ENCODE measurements at regions not wholly inside any gene's neighbourhood (a gene's known extent, or its start where the extent isn't known, plus 50 kb on each side); places are given as distances from the start of the nearest gene placed in this dataset.

- H3K27ac Mint-ChIP-seq (ENCODE audit: unreplicated experiment) = no peak overlapping the region
- no peaks in the 10 kb centered on the region for H3K4me1 Mint-ChIP-seq (ENCODE audit: low read depth, unreplicated experiment)
- H3K27me3 Mint-ChIP-seq (ENCODE audit: unreplicated experiment) = no peaks in the 10 kb centered on the region
- no peaks in the 10 kb centered on the region for H3K36me3 Mint-ChIP-seq (ENCODE audit: unreplicated experiment)
- no peak for DNase-seq
- TF ChIP-seq, protein P1, sequence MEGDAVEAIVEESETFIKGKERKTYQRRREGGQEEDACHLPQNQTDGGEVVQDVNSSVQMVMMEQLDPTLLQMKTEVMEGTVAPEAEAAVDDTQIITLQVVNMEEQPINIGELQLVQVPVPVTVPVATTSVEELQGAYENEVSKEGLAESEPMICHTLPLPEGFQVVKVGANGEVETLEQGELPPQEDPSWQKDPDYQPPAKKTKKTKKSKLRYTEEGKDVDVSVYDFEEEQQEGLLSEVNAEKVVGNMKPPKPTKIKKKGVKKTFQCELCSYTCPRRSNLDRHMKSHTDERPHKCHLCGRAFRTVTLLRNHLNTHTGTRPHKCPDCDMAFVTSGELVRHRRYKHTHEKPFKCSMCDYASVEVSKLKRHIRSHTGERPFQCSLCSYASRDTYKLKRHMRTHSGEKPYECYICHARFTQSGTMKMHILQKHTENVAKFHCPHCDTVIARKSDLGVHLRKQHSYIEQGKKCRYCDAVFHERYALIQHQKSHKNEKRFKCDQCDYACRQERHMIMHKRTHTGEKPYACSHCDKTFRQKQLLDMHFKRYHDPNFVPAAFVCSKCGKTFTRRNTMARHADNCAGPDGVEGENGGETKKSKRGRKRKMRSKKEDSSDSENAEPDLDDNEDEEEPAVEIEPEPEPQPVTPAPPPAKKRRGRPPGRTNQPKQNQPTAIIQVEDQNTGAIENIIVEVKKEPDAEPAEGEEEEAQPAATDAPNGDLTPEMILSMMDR (IDR thresholded peaks at IDR 0.05; ENCODE audit: partially characterized antibody, unreplicated experiment) = no peak
- H3K4me3 Mint-ChIP-seq (ENCODE audit: unreplicated experiment) = no peak overlapping the region
- no peaks in the 10 kb centered on the region for H3K9me3 Mint-ChIP-seq (ENCODE audit: unreplicated experiment)
Observed at GRCh38 chr2:223227338-223227737, 175.3 kb downstream of the KCNE4 start.

- Mint-ChIP-seq H3K27ac (ENCODE audit: unreplicated experiment) (no peak overlapping the region), H3K36me3 (ENCODE audit: unreplicated experiment) (no peaks in the 10 kb centered on the region), H3K27me3 (ENCODE audit: unreplicated experiment) (no peaks in the 10 kb centered on the region), H3K4me3 (ENCODE audit: unreplicated experiment) (no peak overlapping the region), H3K9me3 (ENCODE audit: unreplicated experiment) (no peaks in the 10 kb centered on the region), H3K4me1 (ENCODE audit: low read depth, unreplicated experiment) (no peaks in the 10 kb centered on the region)
- TF ChIP-seq, protein P1 (IDR thresholded peaks at IDR 0.05; ENCODE audit: partially characterized antibody, unreplicated experiment) = no peak
- no peak for DNase-seq
Observed at GRCh38 chr2:223228871-223229270, 176.9 kb downstream of the KCNE4 start.

DNA sequence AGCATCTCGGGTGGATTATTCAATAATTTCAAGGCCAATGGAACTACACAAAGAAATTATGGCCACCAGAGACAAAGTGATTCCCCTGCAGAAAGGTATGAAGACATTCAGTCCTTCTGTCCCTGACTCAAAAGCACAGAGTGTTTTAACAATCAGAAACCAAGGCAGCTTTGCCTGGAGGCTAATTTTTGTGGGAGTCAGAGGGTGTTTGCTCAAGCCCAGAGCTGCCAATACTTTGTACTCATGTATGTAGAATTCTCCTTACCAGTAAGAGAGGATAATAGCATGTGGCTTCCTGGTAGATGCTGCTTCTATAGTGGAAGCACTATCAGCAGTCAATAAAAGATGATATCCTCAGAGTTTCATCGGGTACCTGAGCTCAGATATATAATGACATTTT lies 178.4 kb downstream of the KCNE4 start:
- Mint-ChIP-seq H3K4me1 (ENCODE audit: low read depth, unreplicated experiment) (no peaks in the 10 kb centered on the region), H3K9me3 (ENCODE audit: unreplicated experiment) (no peaks in the 10 kb centered on the region), H3K4me3 (ENCODE audit: unreplicated experiment) (no peak overlapping the region), H3K36me3 (ENCODE audit: unreplicated experiment) (no peaks in the 10 kb centered on the region), H3K27ac (ENCODE audit: unreplicated experiment) (no peak overlapping the region), H3K27me3 (ENCODE audit: unreplicated experiment) (no peaks in the 10 kb centered on the region)
- DNase-seq = no peak
- TF ChIP-seq, protein P1 (IDR thresholded peaks at IDR 0.05; ENCODE audit: partially characterized antibody, unreplicated experiment) = no peak

- H3K9me3 Mint-ChIP-seq (ENCODE audit: unreplicated experiment) = no peaks in the 10 kb centered on the region
Observed at GRCh38 chr2:223232285-223232684, 180.3 kb downstream of the KCNE4 start.

DNA sequence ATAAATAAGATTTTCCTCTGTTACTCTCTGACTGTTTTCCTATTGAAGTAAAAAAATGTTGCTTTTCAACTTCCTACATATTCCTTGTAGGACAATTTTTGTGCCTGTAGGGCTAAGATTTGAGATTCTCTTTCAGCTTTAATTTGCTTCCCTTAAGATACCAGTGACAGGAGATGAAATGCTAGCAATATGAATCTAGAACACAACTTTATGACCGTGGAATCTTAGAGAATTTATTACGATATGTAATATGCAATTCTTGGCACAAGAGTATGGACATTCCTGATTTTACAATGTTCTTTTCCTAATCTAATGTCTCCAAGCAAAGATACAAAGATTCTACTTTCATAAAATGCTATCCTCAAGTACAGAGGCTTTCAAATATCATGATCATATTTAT lies 180.9 kb downstream of the KCNE4 start:
- Mint-ChIP-seq H3K4me1 (ENCODE audit: low read depth, unreplicated experiment) (no peaks in the 10 kb centered on the region), H3K36me3 (ENCODE audit: unreplicated experiment) (no peaks in the 10 kb centered on the region), H3K4me3 (ENCODE audit: unreplicated experiment) (no peak overlapping the region), H3K27ac (ENCODE audit: unreplicated experiment) (no peak overlapping the region), H3K27me3 (ENCODE audit: unreplicated experiment) (no peaks in the 10 kb centered on the region), H3K9me3 (ENCODE audit: unreplicated experiment) (no peaks in the 10 kb centered on the region)
- TF ChIP-seq, protein P1 (IDR thresholded peaks at IDR 0.05; ENCODE audit: partially characterized antibody, unreplicated experiment) = no peak
- no peak for DNase-seq

More at GRCh38 chr2:223232285-223232684, 180.3 kb downstream of the KCNE4 start:
- Mint-ChIP-seq H3K27ac (ENCODE audit: unreplicated experiment) (no peak overlapping the region), H3K4me1 (ENCODE audit: low read depth, unreplicated experiment) (no peaks in the 10 kb centered on the region), H3K4me3 (ENCODE audit: unreplicated experiment) (no peak overlapping the region), H3K27me3 (ENCODE audit: unreplicated experiment) (no peaks in the 10 kb centered on the region), H3K36me3 (ENCODE audit: unreplicated experiment) (no peaks in the 10 kb centered on the region)
- DNase-seq = no peak
- TF ChIP-seq, protein P1 (IDR thresholded peaks at IDR 0.05; ENCODE audit: partially characterized antibody, unreplicated experiment) = no peak
